HG03135 (cell line): ENCODE measurements at regions not wholly inside any gene's neighbourhood (a gene's known extent, or its start where the extent isn't known, plus 50 kb on each side); places are given as distances from the start of the nearest gene placed in this dataset.
"Not testable (repeated sequence)": the region's sequence is repeated elsewhere in the genome, so short reads cannot be mapped to it uniquely, and the experiment has no call there.

ENCODE experiments used
- ATAC-seq: cut with Tn5 transposase; IDR thresholded peaks from one replicate; pipeline ENCODE4 v1.9.1; 2021; ENCODE audit warnings: mild to moderate bottlenecking, moderate library complexity; ENCODE audit not compliant: unreplicated experiment

DNA sequence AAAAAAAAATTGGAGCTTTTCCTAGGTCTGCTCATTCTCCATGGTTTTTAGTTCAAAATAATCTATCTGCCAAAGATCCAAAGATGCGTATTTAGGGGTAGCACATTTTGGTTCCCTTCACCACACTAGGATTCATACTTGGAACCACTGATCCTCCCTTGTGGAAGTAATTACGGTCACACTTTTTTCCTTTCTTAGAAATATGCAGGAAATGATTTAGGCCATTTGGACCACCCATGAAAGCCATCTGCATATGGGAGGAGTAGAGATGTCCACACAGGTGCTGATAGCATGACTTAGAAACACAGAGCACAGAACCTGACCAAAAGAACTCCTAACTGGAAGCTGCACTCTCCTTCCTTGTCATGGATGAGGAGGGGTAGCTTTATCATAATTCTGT, 105.9 kb upstream of the RAI14 start:
- ATAC-seq, result no peak

DNA sequence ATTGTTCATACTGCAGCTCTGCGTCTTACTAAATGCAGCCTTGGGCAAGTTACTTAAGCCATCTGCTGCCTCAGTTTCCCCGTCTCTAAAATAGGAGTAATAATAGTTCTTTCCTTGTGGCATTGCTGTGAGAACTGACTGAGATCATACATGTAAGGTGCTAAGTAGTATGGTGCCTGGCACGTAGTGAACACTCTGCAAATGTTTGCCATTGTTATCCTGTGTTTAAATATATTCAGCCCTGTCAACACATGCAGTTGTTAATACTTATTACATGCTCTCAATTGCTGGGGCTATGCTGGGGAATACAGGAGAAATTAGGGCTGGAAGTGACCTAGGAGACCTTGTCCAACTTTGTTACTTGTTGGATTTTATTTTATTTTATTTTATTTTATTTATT, 105.2 kb upstream of the RAI14 start:
- ATAC-seq, result no peak

DNA sequence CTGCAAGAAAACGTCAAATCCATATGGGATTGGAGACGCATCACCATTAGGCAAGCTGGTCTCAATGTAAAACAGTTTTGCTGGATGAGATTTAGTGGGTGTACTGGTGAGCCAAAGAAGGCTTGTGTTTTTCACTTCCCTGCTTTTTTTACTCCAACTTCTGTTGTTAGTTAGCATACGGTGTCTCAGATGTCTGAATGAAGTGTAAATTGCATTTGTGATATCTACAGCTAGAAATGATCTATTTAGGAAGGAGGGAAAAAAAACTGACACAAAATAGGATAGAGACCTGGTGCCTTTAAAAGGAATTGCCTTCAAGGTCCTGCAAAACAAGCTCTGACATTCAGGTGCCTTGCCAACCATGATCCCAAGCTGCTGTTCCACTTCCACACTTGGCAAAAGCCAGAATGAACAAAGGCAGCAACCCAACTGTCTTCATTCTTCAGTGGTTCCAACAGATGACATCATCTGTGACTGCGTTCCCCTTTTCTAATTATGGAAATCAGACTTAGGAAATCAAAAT, 104.2 kb upstream of the RAI14 start:
- ATAC-seq, result no peak

DNA sequence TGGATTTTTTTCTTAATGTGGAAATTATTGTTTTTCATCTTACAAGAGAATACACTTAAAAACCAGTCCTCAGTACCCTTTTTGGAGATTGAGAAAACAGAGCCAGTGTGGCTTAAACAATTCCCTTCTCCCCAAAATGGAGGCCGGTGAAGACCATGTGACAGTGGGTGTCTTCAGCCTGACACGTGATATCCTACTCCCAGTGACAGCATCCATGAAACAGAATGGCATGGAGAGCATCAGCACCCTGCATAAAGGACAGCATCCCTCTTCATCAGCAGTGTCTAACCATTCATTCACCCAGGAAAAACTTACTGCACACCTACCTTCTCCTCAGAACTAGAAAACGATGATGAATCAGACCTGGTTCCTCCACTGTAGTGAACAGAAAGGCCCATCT, 103.4 kb upstream of the RAI14 start:
- ATAC-seq, result no peak

DNA sequence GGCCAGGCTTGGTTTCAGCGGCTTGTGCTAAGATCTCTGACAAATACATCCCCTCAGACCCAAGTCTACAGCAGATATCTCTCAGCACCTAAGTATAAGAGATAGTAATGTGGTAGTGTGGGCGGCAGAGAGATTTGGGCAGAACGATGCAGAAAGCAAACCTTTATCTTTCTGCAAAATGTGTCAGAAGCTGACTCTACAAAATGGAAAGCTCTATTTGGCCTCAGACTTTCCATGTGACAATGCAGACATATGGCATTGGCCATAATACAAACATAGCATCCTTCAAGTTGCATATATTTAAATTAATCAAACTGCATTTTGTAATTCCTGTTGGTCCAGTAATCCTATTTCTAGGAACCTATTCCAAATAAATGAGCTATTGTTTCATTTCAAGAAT, 102.5 kb upstream of the RAI14 start:
- ATAC-seq, result no peak

DNA sequence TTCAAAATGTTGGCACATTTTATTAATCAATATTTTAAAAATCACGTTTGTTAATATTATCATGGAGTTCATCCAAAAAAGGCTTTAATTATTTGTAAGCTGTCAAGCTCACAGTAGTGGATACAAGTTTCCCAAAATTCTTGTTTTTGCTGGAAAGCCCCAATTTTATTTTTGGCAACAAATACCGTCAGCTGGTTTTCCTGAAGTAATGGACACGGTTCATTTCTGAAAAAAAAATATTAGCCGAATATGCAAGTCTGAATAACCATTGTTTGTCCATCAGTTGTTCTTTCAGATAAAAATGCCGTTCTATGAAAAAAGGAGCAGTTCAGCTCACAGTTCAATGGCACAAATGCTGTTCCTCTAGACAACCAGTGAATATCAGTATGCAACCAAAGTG, 101.5 kb upstream of the RAI14 start:
- no peak for ATAC-seq

DNA sequence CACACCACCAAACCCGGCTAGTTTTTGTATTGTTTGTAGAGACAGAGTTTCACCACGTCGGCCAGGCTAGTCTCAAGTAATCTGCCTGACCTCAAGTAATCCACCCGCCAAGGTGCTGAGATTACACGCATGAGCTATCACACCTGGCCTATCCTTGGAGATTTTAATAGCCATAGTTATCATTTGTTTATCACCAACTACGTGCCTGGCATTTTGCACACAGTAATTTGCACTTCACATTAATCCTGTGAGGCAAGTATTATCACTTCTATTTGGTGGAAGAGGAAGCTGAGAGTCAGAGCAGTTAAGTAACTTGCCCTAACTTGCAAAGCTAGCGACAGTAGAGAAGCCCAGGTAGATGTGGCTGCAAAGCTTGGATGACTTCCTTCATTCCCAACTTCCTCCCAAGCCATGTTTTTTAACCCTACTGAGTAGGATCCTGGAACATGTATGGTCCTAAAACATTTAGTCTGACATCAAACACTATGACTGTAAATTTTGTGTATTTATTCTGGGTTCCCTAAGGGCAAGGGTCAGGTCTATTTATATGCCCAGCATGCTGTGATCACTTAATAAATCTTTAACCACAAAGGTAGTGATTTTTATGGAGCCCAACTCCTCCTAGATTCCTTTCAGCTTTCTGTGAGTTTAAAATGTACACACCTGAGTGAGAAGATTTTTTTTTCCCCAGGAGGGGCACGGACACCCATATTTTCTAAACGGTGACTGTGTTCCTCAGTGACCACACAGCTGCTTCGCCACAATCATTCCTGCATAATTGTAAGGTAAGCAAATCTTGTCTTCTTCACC, 100.2 kb upstream of the RAI14 start:
- no peak for ATAC-seq

DNA sequence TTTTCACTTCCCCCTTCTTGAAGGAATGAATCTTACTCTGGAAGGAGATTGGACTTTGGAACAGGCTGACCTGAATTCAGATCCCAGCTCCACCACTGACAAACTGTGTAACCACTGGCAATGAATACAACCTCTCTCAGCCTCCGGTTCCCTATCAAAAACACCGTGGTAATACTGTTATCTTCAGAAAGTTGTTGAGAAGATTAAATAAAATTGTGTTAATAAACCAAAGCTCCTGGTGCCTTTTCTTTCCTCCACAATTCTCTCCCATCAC, 99.7 kb upstream of the RAI14 start:
- no peak for ATAC-seq

DNA sequence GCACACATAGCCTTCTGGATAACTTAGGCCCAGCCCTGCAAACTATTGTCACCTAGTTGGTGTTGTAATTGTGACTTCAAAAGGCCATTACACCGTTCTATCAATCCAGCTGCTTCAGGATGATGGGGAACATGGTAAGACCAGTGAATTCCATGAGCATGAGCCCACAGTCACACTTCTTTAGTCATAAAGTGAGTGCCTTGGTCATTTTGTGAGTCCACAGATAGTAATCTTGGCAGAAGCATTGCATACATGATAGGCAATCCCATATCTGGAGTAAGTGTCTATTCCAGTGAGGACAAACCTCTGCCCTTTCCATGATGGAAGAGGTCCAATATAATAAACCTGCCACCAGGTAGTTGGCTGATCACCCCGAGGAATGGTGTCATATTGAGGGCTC, 94.5 kb upstream of the RAI14 start:
- ATAC-seq, result not testable (repeated sequence)

DNA sequence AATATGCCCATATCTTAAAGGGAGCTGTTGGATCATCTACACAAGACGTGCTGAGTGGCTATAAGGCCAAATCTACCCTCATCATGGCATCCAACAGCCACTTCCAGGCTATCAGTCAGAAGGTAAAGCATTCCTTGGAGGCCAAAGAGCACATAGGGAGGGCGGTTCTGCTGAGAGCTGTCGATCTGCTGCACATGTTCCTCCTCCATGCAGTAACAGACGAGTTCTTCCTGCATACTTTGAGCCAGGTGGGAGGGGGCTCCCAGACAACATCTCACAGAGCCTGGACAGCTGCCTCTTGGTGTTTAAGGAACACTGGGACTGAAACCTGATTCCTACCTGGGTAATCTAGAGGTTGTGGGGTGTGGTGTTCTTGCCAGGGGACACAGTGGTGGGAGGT, 93.3 kb upstream of the RAI14 start:
- ATAC-seq, result no peak

DNA sequence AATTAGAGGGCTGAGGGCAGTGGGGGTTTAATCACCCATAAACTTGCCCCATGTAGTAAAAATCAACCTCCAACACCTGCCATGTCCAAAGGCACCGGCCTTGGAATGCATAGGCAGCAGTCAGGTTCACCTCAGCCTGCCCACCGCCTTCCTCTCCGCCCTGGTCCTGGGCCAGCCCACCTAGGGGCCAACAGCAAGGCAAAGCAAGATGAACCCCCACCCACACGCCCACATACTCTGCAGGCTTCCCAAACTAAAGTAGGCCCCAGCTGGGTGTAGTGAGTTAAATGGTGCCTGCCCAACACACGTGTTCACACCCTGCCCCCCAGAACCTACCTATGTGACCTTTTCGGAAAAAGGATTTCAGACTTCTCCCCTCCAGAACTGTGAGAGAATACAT, 92.9 kb upstream of the RAI14 start:
- no peak for ATAC-seq

DNA sequence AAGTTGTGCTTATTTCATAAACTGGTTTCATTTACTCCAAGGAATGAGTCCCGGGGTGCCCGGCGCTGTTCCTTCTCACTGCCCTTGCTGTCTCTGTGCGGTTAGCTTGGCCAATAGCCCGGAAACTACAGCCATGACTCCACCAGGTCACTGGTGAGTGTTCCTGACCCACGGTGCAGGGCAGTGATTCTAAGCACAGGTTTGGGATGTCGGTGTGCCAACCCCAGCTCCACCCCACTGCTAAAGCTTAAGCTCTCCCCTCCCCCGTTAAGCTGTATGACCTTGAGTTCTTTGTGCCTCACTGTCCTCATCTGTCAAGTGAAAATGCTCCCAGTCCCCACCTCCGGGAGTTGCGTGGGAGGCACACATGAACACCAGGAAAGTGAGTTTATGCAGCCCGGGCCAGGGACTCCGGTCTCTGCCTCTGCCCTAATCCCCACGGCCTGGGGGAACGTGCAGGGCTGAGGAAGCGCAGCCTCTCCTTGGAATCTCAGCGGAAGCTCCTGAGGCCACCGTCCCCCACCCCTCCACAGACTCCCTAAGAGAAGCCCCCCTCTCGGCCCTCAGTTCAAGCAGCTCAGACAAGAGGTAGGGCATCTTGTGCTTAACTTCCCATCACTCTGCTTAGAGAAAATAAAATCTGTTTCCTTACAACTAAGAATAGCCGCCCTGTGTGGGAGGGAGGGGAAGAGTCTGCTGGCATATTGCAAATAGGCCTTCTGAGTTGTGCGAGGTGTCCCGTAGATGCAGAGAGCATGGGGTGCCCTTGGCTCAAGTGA, 92.0 kb upstream of the RAI14 start:
- no peak for ATAC-seq

DNA sequence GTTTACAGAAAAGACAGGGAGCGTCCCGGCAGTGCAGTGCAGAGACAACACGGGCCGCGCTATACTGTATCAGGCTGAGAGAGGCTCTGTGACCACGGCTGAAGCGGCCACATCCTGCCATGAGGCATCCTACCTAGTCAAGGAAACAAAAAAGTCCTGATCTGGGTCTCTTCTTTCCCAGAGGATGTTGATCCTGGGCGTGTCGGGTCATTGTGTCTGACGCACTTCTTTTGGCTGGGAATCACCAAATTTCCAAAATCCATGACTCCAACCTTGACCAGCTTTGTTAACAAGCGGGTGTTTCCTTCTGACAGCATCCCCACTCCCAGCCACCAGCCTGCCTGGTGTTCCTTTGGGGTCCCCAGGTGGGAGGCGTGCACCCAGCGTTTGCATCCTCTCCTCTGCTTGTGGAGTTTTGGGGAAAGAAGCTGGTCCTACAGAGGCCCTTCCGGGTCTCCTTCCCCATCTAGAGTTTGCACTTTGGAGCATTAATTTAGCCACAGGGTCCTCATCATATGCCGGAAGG, 91.4 kb upstream of the RAI14 start:
- ATAC-seq, result no peak

DNA sequence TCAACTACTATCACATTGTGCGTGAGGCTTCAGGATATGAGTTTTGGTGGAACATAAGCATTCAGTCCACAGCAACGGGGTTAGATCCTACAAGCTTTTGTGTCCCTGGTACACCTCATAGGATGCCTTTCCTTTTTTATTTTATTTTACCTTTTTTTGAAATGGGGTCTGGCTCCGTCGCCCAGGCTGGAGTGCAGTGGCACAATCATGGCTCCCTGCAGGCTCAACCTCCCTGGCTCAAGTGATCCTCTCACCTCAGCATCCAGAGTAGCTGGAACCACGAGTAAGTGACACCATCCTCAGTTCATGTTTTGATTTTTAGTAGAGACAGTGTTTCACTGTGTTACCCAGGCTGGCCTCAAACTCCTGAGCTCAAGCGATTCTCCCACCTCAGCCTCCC, 86.0 kb upstream of the RAI14 start:
- ATAC-seq, result no peak

DNA sequence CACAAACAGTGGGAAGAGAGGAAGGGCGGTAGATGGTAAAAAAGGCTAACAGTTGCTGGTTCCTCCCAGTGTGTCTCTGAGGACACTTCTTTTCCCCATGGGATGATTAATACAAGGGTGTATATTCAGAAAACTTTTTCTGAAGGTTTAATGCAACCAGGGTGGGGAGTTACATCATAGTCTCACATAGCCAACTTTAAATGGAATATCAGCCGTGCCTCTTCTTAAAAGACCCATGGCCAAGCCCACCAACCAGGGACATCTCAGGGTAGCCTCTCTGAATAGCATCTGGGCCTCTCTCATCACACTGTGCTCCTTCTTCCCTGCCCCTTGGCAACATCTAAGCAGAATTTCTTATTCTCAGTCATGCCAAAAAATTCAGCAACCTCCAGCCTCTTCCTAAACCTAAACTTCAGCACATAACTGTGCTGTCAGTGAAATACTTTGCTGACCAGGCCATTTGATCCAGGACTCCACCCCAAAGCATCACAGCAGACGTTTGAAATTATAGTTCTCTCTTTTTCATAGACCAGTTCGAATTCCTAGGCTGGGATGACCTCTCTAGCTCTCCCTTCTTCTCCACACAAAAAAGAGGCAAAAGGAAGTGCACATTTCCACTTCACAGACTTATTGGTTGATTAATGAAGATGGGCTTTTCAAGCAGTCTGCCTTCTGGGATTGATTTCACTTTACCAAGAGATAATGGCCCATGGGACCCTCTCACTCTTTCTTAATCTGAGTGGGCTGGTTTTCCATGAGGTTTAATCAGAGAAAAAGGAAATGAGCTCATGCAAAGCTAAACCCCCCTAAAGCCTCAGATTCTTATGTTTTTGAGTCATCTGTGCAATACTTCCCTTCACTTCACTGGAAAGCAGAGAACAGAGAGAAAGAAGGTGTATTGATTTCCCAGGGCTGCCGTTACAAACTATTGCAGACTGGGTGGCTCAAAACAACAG, 85.1 kb upstream of the RAI14 start:
- ATAC-seq, result no peak

DNA sequence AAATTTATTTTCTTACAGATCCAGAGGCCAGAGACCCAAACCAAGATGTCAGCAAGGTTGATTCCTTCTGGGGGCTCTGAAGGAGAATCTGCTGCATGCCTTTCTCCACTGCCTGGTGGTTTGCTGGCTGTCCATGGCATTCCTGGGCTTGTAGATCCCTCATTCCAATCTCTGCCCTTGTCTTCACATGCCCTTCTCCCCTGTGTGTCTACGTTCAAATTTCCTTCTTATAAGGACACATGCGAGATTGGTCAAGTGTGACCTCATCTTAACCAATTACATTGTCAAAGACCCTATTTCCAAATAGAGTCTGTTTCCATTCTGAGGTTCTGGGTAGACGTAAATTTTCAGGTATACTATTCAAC, 84.5 kb upstream of the RAI14 start:
- no peak for ATAC-seq

DNA sequence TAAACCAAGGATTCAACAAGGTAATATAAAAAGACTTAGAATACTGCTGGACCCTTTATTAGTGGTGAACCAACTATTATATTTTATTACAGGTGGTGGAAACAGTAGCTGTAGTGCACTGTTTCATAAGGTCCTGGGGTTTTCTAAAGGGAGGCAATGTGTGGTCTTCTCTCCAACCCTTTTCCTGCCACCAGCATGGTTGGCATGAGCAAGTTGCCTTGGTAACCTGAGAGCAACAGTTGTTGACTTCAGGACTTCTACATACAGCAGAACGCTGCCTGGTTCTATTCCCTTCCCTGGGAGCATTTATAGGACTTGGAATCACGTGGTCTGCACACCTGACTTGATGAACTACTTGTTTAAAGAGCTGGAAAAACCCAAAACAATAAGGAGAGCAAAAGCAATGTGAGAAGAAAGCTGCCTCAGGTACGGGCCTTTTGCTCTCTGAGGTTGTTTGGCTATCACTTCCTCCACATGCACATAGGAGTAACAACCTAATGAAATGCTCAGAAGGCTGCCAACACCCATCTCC, 81.1 kb upstream of the RAI14 start:
- ATAC-seq, result no peak

DNA sequence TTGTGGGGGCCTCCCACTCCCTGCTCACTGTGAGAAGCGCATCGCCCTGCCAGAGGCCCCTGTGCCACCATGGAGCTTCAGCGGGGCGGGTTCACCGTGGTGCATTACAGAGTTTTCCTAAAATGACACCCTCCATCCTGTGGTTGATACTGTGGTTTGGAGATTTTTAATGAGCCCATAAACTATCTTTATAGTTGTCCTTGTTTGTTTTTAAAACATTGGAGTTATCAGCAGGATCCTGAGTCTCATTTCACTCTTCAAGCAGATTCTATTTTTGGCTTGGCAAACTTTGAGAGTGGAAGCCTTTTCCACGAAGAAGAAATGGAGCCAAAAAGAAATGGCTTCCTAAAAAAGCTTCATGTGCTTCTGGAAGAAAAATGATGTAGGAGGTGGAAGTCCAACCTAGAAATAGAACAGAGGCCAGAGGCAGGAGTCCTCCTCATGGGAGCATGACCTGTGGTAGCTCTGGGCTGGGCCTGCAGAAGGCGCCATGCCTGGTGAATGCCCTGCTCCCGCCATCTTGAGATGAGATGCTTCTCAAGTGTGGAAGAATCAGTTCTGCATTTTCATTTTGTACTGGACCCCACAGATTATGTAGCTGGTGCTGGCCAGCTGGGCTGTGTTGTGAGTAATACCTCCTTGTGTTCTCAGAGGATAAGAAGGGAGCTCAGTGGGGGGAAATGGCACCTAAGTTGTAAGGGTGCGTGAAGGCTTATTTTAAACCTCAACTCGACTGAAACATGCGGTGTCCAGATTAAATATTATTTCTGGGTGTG, 79.0 kb upstream of the RAI14 start:
- no peak for ATAC-seq

DNA sequence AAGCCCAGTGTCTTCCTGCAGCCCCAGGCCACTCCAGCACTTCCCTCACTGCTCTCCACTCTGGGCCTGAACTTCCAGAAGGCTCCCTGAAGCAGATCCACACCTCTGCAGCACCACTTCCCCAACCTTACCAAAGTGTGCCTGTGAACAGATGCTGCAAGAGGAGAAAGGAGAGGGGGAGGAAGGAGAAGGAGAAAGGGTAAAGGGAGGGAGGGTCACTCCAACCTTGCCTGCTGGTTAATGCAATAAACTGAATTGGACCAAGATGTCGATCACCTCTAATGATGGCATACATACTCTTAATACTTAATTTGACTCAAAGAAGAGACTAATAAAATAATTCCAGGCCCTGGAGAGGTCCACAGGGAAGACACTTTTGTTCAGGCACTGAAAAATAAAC, 77.2 kb upstream of the RAI14 start:
- ATAC-seq, result no peak

DNA sequence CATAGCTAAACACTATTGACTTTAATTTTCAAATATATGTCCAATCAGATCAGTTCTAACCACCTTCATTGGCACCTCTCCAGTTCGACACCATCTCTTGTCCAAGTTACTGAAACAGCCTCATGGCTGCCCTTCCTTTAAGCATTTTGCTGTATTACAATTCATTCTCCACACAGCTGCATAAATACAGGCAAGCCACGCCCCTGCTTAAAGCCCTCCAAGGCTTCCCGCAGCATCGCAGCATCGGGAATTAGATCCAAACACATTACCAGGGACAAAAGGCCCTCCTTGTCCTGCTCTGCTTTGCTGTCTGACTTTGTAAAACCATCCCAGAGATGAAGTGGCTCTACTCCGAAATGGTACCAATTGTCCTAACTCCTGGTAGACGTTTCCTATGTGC, 75.1 kb upstream of the RAI14 start:
- ATAC-seq, result no peak
